NCI-H748 (cell line): ENCODE measurements at regions not wholly inside any gene's neighbourhood (a gene's known extent, or its start where the extent isn't known, plus 50 kb on each side); places are given as distances from the start of the nearest gene placed in this dataset.
"Not testable (repeated sequence)": the region's sequence is repeated elsewhere in the genome, so short reads cannot be mapped to it uniquely, and the experiment has no call there.

Experiments
- DNase-seq: peaks from one replicate; lab custom pipeline; 2025; ENCODE audit not compliant: unreplicated experiment; lab: John Stamatoyannopoulos, UW

- DNase-seq, result not testable (repeated sequence)
These were observed 66.2 kb downstream of the SYT15 start for GRCh38 chr10:46645110-46645509.

DNA sequence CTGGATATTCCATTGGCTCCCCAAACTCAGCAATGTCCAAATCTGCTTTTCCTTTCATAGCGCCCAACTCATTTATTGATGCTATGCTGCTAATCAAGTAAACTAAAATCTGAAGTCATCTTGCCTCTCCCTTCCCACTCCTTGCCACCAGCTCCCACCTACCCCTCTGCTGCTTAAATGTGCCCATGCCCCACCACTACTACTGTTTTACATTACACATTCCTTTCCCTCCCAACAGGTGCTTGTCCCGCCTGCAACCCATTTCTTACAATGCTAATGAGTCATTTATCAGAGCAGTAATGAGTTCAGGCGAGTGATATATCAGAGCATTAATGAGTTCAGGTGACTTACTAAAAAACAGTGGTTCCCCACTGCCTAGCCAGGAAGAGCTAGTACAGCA, 67.2 kb downstream of the SYT15 start:
- DNase-seq, result not testable (repeated sequence)

DNA sequence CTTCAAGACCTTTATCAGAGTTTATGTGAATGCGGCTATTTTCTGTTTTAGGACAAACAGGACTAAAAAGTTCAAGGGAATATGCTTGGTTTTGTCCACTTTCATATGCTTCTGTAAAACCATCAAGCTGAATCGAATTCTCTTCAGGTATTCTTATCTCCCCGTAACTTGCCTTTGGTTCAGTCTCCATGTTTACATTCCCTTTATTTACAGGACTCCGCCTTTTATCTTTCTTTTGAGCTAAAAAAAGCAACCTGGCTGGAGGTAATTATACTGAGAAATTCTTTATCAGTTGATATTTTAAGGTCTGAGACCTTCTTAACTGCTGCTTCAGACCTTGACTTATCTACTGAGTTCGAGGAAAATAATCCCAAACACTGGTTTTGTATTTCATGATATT, 72.0 kb downstream of the SYT15 start:
- not testable (repeated sequence) for DNase-seq

- DNase-seq, result not testable (repeated sequence)
These were observed 78.5 kb downstream of the SYT15 start for GRCh38 chr10:46657437-46657836.

DNA sequence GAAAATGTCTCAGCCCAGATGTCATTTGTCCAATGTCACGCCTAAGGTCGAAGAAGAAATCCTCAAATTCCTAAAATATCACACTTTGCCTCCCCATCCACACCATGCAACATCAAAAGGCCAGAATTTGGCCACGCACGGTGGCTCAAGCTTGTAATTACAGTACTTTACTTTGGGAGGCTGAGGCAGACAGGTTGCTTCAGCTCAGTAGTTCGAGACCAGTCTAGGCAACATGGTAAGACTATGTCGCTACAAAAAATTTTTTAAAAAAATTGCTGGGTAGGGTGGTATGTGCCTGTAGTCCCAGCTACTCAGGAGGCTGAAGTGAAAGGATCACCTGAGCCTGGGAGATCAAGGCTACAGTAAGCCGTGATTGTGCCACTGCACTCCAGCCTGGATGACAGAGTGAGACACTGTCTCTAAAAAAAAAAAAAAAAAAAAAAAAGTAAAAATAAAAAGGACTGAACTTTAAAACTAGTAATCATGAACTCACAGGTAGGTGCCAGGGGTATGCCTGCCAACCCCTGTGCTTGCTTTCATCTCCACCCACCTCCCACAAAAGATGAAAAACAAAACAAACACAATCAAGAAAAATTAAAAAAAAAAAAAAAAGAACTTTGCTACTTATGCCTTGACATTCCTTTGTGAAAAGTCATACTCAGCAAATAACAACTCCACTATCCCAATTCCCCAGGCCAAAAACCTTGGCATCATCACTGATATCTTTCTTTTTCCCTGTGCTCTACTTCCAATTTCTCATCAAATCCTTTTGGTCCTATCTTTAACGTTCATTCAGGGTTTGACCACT, 81.3 kb downstream of the SYT15 start:
- not testable (repeated sequence) for DNase-seq

DNA sequence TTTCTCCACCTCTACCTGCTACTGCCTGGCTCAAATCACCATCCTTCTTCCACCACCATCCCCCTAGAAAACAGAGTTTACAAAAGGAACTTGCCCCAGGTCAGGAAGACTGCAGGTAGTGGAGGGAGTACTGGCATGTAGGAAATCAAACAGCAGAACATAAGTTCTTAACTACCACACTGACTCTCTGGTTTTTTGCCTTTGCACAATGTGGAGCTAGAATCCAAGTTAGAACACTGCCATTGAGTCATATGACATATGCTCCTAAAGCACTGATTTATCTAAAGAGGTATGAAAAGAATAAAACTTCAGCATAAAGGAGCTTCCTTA, 81.9 kb downstream of the SYT15 start:
- not testable (repeated sequence) for DNase-seq

DNA sequence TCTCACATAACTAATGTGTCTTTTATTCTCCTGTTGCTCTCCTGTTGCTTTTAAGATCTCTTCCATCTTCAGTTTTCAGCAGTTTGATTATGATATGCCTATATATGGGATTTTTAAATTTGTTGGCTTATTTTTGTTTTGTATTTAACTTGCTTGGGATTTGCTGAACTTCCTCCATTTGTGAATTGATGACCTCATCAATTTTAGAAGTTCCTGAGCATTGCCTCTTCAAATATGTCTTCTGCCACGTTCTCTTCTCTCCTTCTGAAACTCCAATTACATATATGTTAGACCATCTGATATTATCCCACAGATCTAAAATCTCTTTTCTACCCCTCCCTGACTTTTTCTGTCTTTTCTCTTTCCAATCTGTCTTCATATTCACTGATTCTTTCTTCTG, 86.6 kb downstream of the SYT15 start:
- DNase-seq, result not testable (repeated sequence)

DNA sequence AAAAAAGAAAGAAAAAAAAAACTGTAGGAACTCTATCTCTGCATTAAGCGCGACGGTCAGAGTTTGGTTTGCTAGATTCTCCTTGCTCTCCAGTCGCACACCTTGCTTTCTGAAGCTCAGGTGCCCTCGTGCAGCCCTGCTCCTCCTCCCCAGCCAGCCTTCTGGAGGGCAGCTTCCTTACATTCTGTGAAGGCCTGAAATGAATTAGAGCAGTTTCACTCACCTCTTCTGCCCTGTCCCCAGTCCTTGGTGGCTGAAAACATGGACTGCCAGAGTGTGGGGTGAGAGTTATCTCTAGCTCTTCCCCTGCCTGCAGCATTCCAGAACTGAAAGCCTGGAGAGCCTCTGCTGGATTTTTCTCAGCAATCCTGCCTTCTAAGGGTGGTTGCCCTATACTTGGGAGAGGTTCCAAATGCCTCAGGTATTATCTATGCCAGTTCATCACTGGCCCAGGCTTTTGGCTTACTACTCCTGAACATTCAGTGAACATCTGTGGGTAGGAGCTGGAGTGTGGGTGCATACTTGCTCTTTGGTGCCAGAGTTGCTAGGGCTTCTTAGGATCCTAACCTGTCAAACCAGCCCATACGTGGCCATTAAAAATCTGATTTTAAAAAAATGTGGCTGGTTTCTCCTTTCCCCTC, 89.5 kb downstream of the SYT15 start:
- DNase-seq, result not testable (repeated sequence)

DNA sequence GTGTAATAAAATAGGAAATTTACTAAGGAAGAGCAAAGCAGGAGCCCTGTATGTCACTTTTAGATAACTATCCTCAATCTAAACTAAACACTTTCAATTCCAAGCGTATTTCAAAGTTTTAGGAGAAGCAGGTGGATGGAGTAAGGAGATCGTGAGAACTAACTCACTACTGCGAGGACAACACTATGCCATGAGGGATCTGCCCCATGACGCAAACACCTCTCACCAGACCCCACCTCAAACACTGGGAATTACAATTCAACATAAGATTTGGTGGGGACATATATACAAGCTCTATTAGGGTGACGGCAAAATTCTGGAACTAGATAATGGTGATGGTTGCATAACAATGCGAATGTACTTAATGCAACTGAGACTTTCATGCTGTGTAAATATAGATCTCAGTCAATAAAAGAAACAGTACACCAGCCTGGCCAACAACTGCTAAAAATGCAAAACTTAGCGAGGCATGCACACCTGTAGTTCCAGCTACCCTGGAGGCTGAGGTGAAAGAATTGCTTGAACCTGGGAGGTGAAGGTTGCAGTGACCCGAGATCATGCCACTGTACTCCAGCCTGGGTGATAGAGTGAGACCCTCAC, 99.0 kb downstream of the SYT15 start:
- DNase-seq, result not testable (repeated sequence)

DNA sequence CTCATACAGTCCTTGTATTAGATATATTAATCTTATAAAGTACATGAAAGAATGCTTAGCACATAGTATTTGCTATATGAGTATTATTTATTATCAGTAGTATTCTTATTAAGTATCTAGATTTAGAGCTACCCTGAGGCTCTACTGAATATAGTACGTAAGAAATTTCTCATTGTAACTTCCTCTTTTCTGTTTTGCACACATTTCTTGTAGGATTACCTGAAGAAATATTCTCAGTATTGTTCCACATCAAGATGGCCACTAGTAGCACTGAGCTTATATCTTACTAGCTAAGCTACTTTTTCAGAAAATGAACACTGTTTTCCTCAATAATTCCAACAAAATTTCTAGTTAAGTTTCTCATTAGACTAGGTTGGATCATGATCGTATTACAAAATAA, 112.5 kb downstream of the SYT15 start:
- DNase-seq, result not testable (repeated sequence)

GRCh38 chr10:46693218-46693617, 114.3 kb downstream of the SYT15 start:
- DNase-seq, result not testable (repeated sequence)

DNA sequence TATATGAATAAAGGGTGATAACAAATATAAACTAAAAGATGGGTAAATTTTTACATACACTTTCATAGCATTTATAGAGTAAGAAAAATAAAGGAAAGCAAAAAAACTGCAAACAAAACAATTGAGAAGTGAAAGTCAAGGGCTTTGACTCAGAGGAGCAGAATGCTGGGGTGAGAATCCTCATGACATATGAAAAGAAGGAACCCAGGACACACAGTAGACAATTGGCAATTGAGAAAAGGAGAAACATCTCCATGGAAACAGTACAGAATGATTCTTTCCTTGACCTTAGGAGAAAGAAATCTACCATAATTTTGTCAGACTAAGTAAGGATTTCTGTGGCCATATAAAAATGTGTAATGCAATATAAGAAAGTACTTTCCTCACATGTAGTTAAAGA, 138.3 kb downstream of the SYT15 start:
- DNase-seq, result not testable (repeated sequence)

GRCh38 chr10:46718014-46718413, 139.1 kb downstream of the SYT15 start:
- DNase-seq, result not testable (repeated sequence)

GRCh38 chr10:46720386-46720785, 141.5 kb downstream of the SYT15 start:
- DNase-seq, result not testable (repeated sequence)

- not testable (repeated sequence) for DNase-seq
These were observed 142.0 kb downstream of the SYT15 start for GRCh38 chr10:46720811-46721518.

DNA sequence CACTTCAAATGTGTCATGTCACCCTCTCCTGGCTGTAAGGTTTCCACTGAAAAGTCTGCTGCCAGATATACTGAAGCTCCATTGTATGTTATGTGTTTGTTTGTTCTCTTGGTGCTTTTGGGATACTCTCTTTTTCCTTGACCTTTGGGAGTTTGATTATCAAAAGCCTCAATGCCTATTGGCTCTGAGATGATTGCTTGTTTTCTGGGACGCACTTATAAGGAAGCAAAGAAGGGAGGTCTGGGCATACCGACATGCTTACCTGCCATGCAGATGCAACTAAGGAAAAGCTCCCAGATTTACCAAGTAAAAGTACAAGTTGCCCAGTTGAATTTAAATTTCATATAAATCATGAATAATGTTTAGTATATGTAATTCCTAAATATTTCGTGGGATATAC, 145.3 kb downstream of the SYT15 start:
- DNase-seq, result not testable (repeated sequence)

DNA sequence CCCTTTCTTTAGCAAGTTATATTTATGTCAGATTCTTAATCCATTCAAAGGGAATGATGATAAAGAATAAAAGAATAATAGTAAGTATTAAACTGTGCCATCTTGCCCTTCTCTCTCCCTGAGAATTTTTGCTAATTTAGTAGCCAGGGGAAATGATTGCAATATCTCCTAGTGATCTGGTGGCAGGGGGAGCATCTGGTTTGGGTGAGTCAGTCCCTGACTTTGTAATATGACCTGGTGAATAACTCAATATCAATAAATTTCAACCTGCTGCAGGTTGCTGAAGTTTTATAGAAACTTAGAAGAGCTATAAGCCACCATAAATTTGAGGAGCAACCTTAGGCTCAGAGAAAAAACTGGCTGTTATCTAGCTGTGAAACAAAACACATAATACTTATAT, 149.4 kb downstream of the SYT15 start:
- not testable (repeated sequence) for DNase-seq

GRCh38 chr10:46730729-46731128, 151.8 kb downstream of the SYT15 start:
- DNase-seq, result not testable (repeated sequence)

DNA sequence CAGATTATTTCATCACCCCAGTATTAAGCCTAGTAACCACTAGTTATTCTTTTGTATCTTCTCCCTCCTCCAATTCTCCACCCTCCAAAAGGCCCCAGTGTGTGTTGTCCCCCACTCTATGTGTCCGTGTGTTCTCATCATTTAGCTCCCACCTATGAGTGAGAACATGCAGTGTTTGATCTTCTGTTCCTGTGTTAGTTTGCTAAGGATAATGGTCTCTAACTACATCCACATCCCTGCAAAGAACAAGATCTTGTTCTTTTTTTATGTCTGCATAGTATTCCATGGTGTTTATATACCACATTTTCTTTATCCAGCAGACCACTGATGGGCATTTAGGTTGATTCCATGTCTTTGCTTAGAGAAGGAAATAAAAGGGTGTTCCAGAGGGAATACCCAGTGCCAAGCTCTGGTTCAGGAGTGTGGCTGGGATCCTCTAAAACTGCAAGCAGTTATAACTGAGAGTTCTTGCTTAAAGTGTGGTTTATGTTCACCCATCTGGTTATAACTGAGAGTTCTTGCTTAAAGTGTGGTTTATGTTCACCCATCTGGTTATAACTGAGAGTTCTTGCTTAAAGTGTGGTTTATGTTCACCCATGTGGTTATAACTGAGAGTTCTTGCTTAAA, 154.8 kb downstream of the SYT15 start:
- DNase-seq, result not testable (repeated sequence)

- not testable (repeated sequence) for DNase-seq
These were observed 155.3 kb downstream of the SYT15 start for GRCh38 chr10:46734262-46734642.

- not testable (repeated sequence) for DNase-seq
These were observed 161.0 kb downstream of the SYT15 start for GRCh38 chr10:46739919-46740318.
